Mucosa of descending colon (tissue), 3 donors: ENCODE measurements at regions not wholly inside any gene's neighbourhood (a gene's known extent, or its start where the extent isn't known, plus 50 kb on each side); places are given as distances from the start of the nearest gene placed in this dataset.

Source experiments
- ATAC-seq: fragments of 200-7000 bp; cut with Tn5 transposase; one replicate; pipeline ENCODE4 v1.9.1; 2020; ENCODE audit warnings: mild to moderate bottlenecking, moderate library complexity
- DNase-seq, 3 donors: peaks; one replicate each; pipeline ENCODE4 v3.0.0-alpha.2; 2020
- H3K36me3 ChIP-seq: fragments of 200-600 bp; one replicate; pipeline ENCODE4 v1.8.0; 2021; ENCODE audit warnings: low read depth, mild to moderate bottlenecking
- H3K4me1 ChIP-seq: fragments of 200-600 bp; one replicate; pipeline ENCODE4 v1.8.0; 2021; ENCODE audit warnings: low read depth, mild to moderate bottlenecking
- H3K4me3 ChIP-seq: fragments of 200-600 bp; one replicate; pipeline ENCODE4 v1.8.0; 2021; ENCODE audit warnings: mild to moderate bottlenecking
- H3K9me3 ChIP-seq: fragments of 200-600 bp; one replicate; pipeline ENCODE4 v1.8.0; 2021; ENCODE audit warnings: mild to moderate bottlenecking
- intact Hi-C, 2 donors: fragments of 100-400 bp; cut with DNase I in 1 of 2; cut with micrococcal nuclease in 1 of 2; formaldehyde crosslinking; loops; one replicate each; pipeline versions ENCODE4 v1.11.0 to v1.11.1; 2022; cut with DNase I, micrococcal nuclease
- TF ChIP-seq, protein P1 (sequence below): fragments of 200-600 bp; IDR thresholded peaks from one replicate; pipeline ENCODE4 v1.8.0; 2022; ENCODE audit warnings: antibody characterized with exemption, mild to moderate bottlenecking
- donor health status: DM: no; HTN: no; CAD: no; lungs with moderate emphysema.
- donor health status: DM: no; HTN: no; CAD: no.
- donor health status: DM: no; HTN: yes; CAD: no.

DNA sequence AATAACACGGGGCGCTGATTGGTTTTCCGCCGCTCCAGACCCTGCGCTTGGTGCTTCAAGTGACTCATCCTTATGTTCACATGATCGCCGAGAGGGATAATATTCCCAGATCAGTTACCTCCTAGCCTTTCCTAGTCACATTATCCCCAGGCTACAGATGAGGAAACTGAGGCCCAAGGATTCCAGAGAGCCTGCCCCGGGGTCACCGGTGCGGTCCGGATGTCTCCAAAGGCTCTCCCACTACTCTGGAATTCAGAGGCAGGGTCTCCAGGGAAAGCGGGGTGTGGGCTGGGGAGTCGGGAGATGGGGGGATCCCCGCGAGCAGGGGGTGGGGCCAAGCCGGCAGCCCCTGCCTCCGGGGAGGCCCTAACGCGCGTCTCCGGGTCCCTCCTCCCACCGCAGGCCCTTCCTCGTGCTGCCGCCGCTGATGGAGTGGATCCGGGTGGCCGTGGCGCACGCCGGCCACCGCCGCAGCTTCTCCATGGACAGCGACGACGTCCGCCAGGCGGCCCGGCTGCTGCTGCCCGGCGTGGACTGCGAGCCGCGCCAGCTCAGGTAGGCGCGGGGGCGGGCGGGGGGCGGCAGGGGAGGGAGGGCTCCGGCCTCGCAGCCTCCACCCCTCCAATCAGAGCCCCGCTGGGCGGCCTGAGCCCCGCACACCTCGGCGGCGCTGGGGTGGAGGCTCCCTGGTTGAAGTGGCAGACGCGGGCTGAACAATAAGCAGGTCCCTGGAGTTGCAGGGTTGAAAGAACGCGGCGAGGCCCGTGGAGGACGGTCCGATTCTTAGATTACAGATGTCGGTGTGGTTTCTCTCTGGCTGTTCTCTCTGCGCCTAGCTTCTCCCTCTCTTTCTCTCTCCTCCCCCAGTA is 104.6 kb upstream of the PWP1 start:
- Histone ChIP-seq H3K9me3 (no peaks in the 10 kb centered on the region), H3K36me3 (no peaks in the 10 kb centered on the region), H3K4me3 (no peak overlapping the region), H3K4me1 (no peaks in the 10 kb centered on the region)
- DNase-seq (no peak), ATAC-seq (peak; percentile 31)
- TF ChIP-seq, protein P1, sequence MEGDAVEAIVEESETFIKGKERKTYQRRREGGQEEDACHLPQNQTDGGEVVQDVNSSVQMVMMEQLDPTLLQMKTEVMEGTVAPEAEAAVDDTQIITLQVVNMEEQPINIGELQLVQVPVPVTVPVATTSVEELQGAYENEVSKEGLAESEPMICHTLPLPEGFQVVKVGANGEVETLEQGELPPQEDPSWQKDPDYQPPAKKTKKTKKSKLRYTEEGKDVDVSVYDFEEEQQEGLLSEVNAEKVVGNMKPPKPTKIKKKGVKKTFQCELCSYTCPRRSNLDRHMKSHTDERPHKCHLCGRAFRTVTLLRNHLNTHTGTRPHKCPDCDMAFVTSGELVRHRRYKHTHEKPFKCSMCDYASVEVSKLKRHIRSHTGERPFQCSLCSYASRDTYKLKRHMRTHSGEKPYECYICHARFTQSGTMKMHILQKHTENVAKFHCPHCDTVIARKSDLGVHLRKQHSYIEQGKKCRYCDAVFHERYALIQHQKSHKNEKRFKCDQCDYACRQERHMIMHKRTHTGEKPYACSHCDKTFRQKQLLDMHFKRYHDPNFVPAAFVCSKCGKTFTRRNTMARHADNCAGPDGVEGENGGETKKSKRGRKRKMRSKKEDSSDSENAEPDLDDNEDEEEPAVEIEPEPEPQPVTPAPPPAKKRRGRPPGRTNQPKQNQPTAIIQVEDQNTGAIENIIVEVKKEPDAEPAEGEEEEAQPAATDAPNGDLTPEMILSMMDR, result no peak
- intact Hi-C loops, result no loop called here

DNA sequence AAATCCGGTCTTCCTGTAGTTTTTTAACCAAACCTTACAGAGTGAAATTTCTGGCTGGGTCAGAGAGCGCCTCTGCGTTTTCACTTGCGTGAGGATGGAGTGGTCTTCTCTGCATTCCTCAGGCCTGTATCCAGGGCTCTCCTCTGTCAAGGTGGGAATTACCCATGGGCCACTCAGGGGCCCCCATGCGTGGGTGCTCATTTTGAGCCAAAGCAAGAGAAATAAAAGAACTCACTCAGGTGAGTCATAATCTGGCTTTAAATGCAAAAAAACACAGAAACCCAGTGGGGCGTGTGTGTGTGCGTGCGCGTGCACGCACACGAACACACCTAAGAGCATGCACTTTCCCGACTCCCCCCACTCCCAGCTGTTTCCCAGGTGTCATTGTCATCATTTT is 104.0 kb upstream of the PWP1 start:
- H3K4me1 ChIP-seq, result no peaks in the 10 kb centered on the region
- H3K36me3 ChIP-seq, result no peaks in the 10 kb centered on the region
- DNase-seq (no peak), ATAC-seq (no peak)
- TF ChIP-seq, protein P1, result no peak
- no peak overlapping the region for H3K4me3 ChIP-seq
- no peaks in the 10 kb centered on the region for H3K9me3 ChIP-seq
- intact Hi-C loops, result no loop called here

DNA sequence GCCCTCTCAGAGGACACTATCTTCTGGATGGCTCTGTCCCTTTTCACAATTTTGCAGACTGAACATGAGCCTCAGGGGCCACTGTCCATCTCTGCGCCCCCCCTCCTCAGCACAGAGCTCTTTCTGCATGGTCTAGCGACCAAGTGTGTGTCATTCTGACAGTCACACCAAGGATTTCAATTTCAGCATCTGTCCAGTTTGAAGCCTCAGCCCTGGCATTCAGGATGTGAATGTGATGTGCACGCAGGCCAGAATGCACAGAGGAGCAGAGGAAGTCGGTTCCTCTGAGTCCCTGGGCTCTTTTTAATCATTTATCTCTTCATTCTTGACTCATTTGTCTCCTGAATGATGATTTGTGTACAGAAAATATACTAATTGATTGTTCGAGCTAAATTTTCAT is 102.0 kb upstream of the PWP1 start:
- intact Hi-C loops, result no loop called here
- H3K9me3 ChIP-seq, result no peaks in the 10 kb centered on the region
- TF ChIP-seq, protein P1, result no peak
- DNase-seq (no peak), ATAC-seq (no peak)
- H3K4me3 ChIP-seq, result no peak overlapping the region
- H3K4me1 ChIP-seq, result no peaks in the 10 kb centered on the region
- H3K36me3 ChIP-seq, result no peaks in the 10 kb centered on the region

DNA sequence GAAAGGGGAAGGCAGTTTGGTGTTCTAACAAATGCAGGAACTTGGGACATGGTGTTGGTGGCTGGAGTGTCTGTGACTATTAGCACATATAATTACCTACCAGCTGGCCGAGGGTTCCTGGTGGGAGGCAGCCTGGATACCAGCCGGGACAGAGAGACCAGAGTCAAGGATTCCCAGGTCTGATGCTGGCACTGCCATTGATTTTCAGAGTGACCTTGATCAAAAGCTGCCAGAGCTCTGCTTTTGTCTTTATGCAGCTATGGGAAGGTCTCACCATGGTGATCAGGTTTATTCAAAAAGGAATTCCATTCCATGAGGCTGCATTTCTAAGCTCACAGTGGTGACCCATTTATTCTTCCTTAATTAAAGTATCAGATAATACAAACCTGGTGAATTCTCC is 101.0 kb upstream of the PWP1 start:
- Histone ChIP-seq H3K4me1 (no peaks in the 10 kb centered on the region), H3K36me3 (no peaks in the 10 kb centered on the region), H3K9me3 (no peaks in the 10 kb centered on the region), H3K4me3 (no peak overlapping the region)
- no peak for DNase-seq
- no peak for ATAC-seq
- intact Hi-C loops, result no loop called here
- TF ChIP-seq, protein P1, result no peak

DNA sequence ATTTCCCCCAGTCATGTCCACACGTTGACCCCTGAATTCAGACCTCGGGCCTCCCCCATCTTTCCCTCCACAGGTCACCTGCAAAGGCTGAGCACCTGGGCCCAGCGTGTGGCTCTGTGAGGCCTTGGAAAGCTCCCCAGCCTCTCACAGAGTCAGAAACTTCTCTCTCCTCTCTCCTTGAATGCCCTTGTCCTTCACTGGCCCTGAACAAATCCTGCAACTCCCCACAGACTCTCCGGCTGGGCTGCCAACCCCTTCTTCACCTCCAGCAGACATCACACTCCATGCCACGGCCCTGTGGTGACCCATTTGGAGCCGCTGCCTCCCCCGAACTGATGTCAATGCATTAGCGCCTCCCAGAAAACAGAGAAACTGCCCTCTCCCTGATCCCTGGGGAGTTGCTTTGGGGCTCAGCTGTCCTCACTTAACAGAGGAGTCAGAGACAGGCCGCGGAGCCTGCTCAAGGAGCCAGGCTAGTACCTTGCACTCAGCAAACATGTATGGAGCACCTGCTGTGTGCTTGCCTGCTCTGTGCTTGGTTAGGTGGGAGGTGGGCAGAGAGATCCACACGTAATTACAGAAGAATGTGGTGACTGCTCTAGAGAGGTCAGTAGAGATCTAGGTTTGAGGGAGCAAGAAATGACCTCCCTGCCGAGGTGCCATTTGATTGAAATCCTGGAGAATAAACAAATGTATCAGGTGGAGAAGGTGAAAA is 99.2 kb upstream of the PWP1 start:
- Histone ChIP-seq H3K4me3 (no peak overlapping the region), H3K36me3 (no peaks in the 10 kb centered on the region), H3K9me3 (no peaks in the 10 kb centered on the region), H3K4me1 (no peaks in the 10 kb centered on the region)
- TF ChIP-seq, protein P1, result no peak
- intact Hi-C loops, result no loop called here
- no peak for DNase-seq
- ATAC-seq, result no peak
